GM23338 (cell line): ENCODE measurements at regions not wholly inside any gene's neighbourhood (a gene's known extent, or its start where the extent isn't known, plus 50 kb on each side); places are given as distances from the start of the nearest gene placed in this dataset.

Source experiments
- CREB1 ChIP-seq: fragments of 250-450 bp; sonication (Bioruptor Pico); IDR thresholded peaks from 2 replicates; pipeline ENCODE4 v1.5.0; 2020; ENCODE audit warnings: low read depth, mild to moderate bottlenecking, moderate library complexity
- EZH2 ChIP-seq: fragments of 200-600 bp; sonication (generic); IDR thresholded peaks from one replicate; pipeline ENCODE4 v1.8.0; 2017; ENCODE audit warnings: antibody characterized with exemption, mild to moderate bottlenecking, low read depth; ENCODE audit not compliant: unreplicated experiment
- EZH2phosphoT487 ChIP-seq: fragments of 200-600 bp; sonication (generic); IDR thresholded peaks from one replicate; pipeline ENCODE4 v1.8.1; 2018; ENCODE audit warnings: antibody characterized with exemption; ENCODE audit not compliant: unreplicated experiment
- JUNB ChIP-seq: IDR thresholded peaks from one replicate; pipeline ENCODE4 v1.6.1; 2016; ENCODE audit warnings: antibody characterized with exemption; ENCODE audit not compliant: unreplicated experiment
- NANOG ChIP-seq: IDR thresholded peaks from 2 replicates; pipeline ENCODE4 v1.6.1; 2016; ENCODE audit warnings: antibody characterized with exemption, borderline replicate concordance
- POLR2AphosphoS5 ChIP-seq: IDR thresholded peaks from 2 replicates; pipeline ENCODE4 v1.6.1; 2016; ENCODE audit warnings: antibody characterized with exemption, low read depth
- STAT1 ChIP-seq: IDR thresholded peaks from one replicate; pipeline ENCODE4 v1.6.1; 2016; ENCODE audit warnings: antibody characterized with exemption; ENCODE audit not compliant: unreplicated experiment
- ZNF114 ChIP-seq: fragments of 250-450 bp; sonication (Bioruptor Pico); IDR thresholded peaks from 2 replicates; pipeline ENCODE4 v1.5.0; 2020; ENCODE audit warnings: mild to moderate bottlenecking, moderate library complexity
- ZNF331 ChIP-seq: fragments of 250-450 bp; sonication (Bioruptor Pico); IDR thresholded peaks from 2 replicates; pipeline ENCODE4 v1.5.0; 2020; ENCODE audit warnings: low read depth, mild to moderate bottlenecking, moderate library complexity
- TF ChIP-seq, protein P1 (sequence below), 2 experiments: fragments of 200-600 bp in 1 of 2; sonication (generic) in 1 of 2; conservative IDR thresholded peaks; 2 replicates each; pipeline versions ENCODE4 v1.5.1 to v1.6.1; 2016 to 2017; ENCODE audit warnings: antibody characterized with exemption in 2 of 2, low read depth in 2 of 2, mild to moderate bottlenecking in 2 of 2, moderate library complexity in 1 of 2
- TF ChIP-seq, protein P2 (sequence below): IDR thresholded peaks from one replicate; pipeline ENCODE4 v1.6.1; 2018; ENCODE audit warnings: antibody characterized with exemption; ENCODE audit not compliant: unreplicated experiment
- TF ChIP-seq, protein P3 (sequence below): fragments of 250-450 bp; sonication (Bioruptor Pico); IDR thresholded peaks from 2 replicates; pipeline ENCODE4 v1.5.0; 2020; ENCODE audit warnings: mild to moderate bottlenecking, moderate library complexity
- TF ChIP-seq, protein P4 (sequence below): IDR thresholded peaks from 2 replicates; pipeline ENCODE4 v1.6.1; 2016; ENCODE audit warnings: antibody characterized with exemption

DNA sequence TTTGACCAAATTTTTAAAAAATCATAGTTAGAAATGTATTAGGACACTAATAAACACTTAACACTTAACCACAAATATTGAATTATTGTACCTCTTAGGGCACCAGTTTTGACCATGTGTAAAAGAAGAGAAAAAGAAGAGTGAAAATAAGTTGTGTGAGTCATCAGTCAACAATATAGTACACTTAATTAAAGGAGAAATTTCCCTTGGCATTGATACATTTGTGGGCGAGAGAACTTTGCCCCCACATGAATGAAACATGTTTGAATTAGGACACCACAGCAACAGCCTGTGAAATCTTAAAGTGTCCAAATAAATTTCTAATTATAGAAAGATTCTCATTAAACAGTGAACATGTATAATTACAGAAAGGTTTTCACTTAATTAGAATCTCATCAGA is 1292.8 kb upstream of the TENM3 start:
- TF ChIP-seq, protein P1, sequence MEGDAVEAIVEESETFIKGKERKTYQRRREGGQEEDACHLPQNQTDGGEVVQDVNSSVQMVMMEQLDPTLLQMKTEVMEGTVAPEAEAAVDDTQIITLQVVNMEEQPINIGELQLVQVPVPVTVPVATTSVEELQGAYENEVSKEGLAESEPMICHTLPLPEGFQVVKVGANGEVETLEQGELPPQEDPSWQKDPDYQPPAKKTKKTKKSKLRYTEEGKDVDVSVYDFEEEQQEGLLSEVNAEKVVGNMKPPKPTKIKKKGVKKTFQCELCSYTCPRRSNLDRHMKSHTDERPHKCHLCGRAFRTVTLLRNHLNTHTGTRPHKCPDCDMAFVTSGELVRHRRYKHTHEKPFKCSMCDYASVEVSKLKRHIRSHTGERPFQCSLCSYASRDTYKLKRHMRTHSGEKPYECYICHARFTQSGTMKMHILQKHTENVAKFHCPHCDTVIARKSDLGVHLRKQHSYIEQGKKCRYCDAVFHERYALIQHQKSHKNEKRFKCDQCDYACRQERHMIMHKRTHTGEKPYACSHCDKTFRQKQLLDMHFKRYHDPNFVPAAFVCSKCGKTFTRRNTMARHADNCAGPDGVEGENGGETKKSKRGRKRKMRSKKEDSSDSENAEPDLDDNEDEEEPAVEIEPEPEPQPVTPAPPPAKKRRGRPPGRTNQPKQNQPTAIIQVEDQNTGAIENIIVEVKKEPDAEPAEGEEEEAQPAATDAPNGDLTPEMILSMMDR (conservative IDR thresholded peaks at IDR 0.05; ENCODE audit: low read depth in 2 of 2): no peak
- TF ChIP-seq EZH2phosphoT487: no peak
- TF ChIP-seq POLR2AphosphoS5: no peak
- TF ChIP-seq EZH2: no peak
- no peak for TF ChIP-seq CREB1 (CRISPR knock-in tag)
- no peak for TF ChIP-seq JUNB
- TF ChIP-seq, protein P2, sequence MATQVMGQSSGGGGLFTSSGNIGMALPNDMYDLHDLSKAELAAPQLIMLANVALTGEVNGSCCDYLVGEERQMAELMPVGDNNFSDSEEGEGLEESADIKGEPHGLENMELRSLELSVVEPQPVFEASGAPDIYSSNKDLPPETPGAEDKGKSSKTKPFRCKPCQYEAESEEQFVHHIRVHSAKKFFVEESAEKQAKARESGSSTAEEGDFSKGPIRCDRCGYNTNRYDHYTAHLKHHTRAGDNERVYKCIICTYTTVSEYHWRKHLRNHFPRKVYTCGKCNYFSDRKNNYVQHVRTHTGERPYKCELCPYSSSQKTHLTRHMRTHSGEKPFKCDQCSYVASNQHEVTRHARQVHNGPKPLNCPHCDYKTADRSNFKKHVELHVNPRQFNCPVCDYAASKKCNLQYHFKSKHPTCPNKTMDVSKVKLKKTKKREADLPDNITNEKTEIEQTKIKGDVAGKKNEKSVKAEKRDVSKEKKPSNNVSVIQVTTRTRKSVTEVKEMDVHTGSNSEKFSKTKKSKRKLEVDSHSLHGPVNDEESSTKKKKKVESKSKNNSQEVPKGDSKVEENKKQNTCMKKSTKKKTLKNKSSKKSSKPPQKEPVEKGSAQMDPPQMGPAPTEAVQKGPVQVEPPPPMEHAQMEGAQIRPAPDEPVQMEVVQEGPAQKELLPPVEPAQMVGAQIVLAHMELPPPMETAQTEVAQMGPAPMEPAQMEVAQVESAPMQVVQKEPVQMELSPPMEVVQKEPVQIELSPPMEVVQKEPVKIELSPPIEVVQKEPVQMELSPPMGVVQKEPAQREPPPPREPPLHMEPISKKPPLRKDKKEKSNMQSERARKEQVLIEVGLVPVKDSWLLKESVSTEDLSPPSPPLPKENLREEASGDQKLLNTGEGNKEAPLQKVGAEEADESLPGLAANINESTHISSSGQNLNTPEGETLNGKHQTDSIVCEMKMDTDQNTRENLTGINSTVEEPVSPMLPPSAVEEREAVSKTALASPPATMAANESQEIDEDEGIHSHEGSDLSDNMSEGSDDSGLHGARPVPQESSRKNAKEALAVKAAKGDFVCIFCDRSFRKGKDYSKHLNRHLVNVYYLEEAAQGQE: no peak
- TF ChIP-seq ZNF331 (CRISPR knock-in tag): no peak
- TF ChIP-seq, protein P3, sequence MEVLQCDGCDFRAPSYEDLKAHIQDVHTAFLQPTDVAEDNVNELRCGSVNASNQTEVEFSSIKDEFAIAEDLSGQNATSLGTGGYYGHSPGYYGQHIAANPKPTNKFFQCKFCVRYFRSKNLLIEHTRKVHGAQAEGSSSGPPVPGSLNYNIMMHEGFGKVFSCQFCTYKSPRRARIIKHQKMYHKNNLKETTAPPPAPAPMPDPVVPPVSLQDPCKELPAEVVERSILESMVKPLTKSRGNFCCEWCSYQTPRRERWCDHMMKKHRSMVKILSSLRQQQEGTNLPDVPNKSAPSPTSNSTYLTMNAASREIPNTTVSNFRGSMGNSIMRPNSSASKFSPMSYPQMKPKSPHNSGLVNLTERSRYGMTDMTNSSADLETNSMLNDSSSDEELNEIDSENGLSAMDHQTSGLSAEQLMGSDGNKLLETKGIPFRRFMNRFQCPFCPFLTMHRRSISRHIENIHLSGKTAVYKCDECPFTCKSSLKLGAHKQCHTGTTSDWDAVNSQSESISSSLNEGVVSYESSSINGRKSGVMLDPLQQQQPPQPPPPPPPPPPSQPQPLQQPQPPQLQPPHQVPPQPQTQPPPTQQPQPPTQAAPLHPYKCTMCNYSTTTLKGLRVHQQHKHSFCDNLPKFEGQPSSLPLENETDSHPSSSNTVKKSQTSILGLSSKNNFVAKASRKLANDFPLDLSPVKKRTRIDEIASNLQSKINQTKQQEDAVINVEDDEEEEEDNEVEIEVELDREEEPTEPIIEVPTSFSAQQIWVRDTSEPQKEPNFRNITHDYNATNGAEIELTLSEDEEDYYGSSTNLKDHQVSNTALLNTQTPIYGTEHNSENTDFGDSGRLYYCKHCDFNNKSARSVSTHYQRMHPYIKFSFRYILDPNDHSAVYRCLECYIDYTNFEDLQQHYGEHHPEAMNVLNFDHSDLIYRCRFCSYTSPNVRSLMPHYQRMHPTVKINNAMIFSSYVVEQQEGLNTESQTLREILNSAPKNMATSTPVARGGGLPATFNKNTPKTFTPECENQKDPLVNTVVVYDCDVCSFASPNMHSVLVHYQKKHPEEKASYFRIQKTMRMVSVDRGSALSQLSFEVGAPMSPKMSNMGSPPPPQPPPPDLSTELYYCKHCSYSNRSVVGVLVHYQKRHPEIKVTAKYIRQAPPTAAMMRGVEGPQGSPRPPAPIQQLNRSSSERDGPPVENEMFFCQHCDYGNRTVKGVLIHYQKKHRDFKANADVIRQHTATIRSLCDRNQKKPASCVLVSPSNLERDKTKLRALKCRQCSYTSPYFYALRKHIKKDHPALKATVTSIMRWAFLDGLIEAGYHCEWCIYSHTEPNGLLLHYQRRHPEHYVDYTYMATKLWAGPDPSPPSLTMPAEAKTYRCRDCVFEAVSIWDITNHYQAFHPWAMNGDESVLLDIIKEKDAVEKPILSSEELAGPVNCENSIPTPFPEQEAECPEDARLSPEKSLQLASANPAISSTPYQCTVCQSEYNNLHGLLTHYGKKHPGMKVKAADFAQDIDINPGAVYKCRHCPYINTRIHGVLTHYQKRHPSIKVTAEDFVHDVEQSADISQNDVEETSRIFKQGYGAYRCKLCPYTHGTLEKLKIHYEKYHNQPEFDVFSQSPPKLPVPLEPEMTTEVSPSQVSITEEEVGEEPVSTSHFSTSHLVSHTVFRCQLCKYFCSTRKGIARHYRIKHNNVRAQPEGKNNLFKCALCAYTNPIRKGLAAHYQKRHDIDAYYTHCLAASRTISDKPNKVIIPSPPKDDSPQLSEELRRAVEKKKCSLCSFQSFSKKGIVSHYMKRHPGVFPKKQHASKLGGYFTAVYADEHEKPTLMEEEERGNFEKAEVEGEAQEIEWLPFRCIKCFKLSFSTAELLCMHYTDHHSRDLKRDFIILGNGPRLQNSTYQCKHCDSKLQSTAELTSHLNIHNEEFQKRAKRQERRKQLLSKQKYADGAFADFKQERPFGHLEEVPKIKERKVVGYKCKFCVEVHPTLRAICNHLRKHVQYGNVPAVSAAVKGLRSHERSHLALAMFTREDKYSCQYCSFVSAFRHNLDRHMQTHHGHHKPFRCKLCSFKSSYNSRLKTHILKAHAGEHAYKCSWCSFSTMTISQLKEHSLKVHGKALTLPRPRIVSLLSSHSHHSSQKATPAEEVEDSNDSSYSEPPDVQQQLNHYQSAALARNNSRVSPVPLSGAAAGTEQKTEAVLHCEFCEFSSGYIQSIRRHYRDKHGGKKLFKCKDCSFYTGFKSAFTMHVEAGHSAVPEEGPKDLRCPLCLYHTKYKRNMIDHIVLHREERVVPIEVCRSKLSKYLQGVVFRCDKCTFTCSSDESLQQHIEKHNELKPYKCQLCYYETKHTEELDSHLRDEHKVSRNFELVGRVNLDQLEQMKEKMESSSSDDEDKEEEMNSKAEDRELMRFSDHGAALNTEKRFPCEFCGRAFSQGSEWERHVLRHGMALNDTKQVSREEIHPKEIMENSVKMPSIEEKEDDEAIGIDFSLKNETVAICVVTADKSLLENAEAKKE: no peak
- TF ChIP-seq STAT1: no peak
- TF ChIP-seq, protein P4, sequence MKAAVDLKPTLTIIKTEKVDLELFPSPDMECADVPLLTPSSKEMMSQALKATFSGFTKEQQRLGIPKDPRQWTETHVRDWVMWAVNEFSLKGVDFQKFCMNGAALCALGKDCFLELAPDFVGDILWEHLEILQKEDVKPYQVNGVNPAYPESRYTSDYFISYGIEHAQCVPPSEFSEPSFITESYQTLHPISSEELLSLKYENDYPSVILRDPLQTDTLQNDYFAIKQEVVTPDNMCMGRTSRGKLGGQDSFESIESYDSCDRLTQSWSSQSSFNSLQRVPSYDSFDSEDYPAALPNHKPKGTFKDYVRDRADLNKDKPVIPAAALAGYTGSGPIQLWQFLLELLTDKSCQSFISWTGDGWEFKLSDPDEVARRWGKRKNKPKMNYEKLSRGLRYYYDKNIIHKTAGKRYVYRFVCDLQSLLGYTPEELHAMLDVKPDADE: no peak
- TF ChIP-seq NANOG: no peak
- no peak for TF ChIP-seq ZNF114 (CRISPR knock-in tag)
